Osteoblast (primary cell): ENCODE measurements at regions not wholly inside any gene's neighbourhood (a gene's known extent, or its start where the extent isn't known, plus 50 kb on each side); places are given as distances from the start of the nearest gene placed in this dataset.

ENCODE experiments used
- DNase-seq: peaks from one replicate; pipeline ENCODE4 v3.0.0; 2011; ENCODE audit warnings: low spot score, mixed read lengths; ENCODE audit not compliant: insufficient read length; ENCODE audit errors: missing footprints
- H2AFZ ChIP-seq: 2 replicates; pipeline ENCODE4 v1.6.0; 2011; ENCODE audit warnings: mild to moderate bottlenecking, low read length
- H3K27ac ChIP-seq: 2 replicates; pipeline ENCODE4 v1.5.1; 2011; ENCODE audit warnings: mild to moderate bottlenecking, low read depth, low read length, moderate library complexity
- H3K27me3 ChIP-seq: 2 replicates; pipeline ENCODE4 v1.6.0; 2012; ENCODE audit warnings: mild to moderate bottlenecking, control low read depth, inconsistent platforms, low read length, moderate library complexity; ENCODE audit not compliant: insufficient read depth
- H3K36me3 ChIP-seq: 2 replicates; pipeline ENCODE4 v1.5.1; 2011; ENCODE audit warnings: mild to moderate bottlenecking, low read length, control low read depth, moderate library complexity; ENCODE audit not compliant: insufficient read depth
- H3K4me1 ChIP-seq: 2 replicates; pipeline ENCODE4 v1.5.1; 2011; ENCODE audit warnings: mild to moderate bottlenecking, low read length, control low read depth, moderate library complexity; ENCODE audit not compliant: insufficient read depth
- H3K4me2 ChIP-seq: 2 replicates; pipeline ENCODE4 v1.6.0; 2011; ENCODE audit warnings: mild to moderate bottlenecking, low read length; ENCODE audit not compliant: insufficient read depth
- H3K4me3 ChIP-seq: fragments of 200-600 bp; sonication (generic); 3 replicates; pipeline ENCODE4 v1.5.1; 2012; ENCODE audit warnings: mild to moderate bottlenecking, low read length, inconsistent platforms; ENCODE audit not compliant: insufficient read depth
- H3K79me2 ChIP-seq: 2 replicates; pipeline ENCODE4 v1.6.0; 2012; ENCODE audit warnings: mild to moderate bottlenecking, low read length, control low read depth, inconsistent platforms; ENCODE audit not compliant: insufficient read depth
- H3K9me3 ChIP-seq: 2 replicates; pipeline ENCODE4 v1.5.1; 2011; ENCODE audit warnings: low read depth, low read length, control low read depth
- H4K20me1 ChIP-seq: 2 replicates; pipeline ENCODE4 v1.6.0; 2012; ENCODE audit warnings: mild to moderate bottlenecking, low read length, control low read depth; ENCODE audit not compliant: insufficient read depth
- CTCF ChIP-seq: IDR thresholded peaks from 2 replicates; pipeline ENCODE4 v1.5.1; 2011; ENCODE audit warnings: mild to moderate bottlenecking, low read depth, low read length, moderate library complexity; ENCODE audit errors: extremely low read depth

- Histone ChIP-seq H3K4me2 (no peak overlapping the region), H3K4me1 (no peaks in the 10 kb centered on the region), H3K36me3 (no peaks in the 10 kb centered on the region), H3K27me3 (no peaks in the 10 kb centered on the region), H3K4me3 (no peak overlapping the region), H4K20me1 (no peaks in the 10 kb centered on the region), H3K9me3 (no peaks in the 10 kb centered on the region), H3K79me2 (no peaks in the 10 kb centered on the region), H3K27ac (no peak overlapping the region), H2AFZ (no peak overlapping the region)
- TF ChIP-seq CTCF = no peak
- no peak for DNase-seq
These were observed 411.2 kb downstream of the SOX11 start for GRCh38 chr2:6103372-6103771.

- Histone ChIP-seq H3K36me3 (no peaks in the 10 kb centered on the region), H4K20me1 (no peaks in the 10 kb centered on the region), H3K4me1 (no peaks in the 10 kb centered on the region), H3K9me3 (no peaks in the 10 kb centered on the region), H3K27ac (no peak overlapping the region), H3K4me3 (no peak overlapping the region), H3K4me2 (no peak overlapping the region), H3K27me3 (no peaks in the 10 kb centered on the region), H3K79me2 (no peaks in the 10 kb centered on the region), H2AFZ (no peak overlapping the region)
- no peak for DNase-seq
- no peak for TF ChIP-seq CTCF
These were observed 411.8 kb downstream of the SOX11 start for GRCh38 chr2:6103949-6104348.

GRCh38 chr2:6107290-6107689 lies 415.1 kb downstream of the SOX11 start:
- TF ChIP-seq CTCF = no peak
- H3K27me3 ChIP-seq = no peaks in the 10 kb centered on the region
- H3K4me2 ChIP-seq = no peak overlapping the region
- no peaks in the 10 kb centered on the region for H3K79me2 ChIP-seq
- H4K20me1 ChIP-seq = no peaks in the 10 kb centered on the region
- H3K27ac ChIP-seq = no peak overlapping the region
- H3K36me3 ChIP-seq = no peaks in the 10 kb centered on the region
- H3K9me3 ChIP-seq = no peaks in the 10 kb centered on the region
- H3K4me1 ChIP-seq = no peaks in the 10 kb centered on the region
- H2AFZ ChIP-seq = no peak overlapping the region
- no peak overlapping the region for H3K4me3 ChIP-seq
- DNase-seq = no peak

- Histone ChIP-seq H3K27me3 (no peaks in the 10 kb centered on the region), H3K27ac (no peak overlapping the region), H4K20me1 (no peaks in the 10 kb centered on the region), H2AFZ (no peak overlapping the region), H3K4me2 (no peak overlapping the region), H3K4me3 (no peak overlapping the region), H3K9me3 (no peaks in the 10 kb centered on the region), H3K79me2 (no peaks in the 10 kb centered on the region), H3K4me1 (no peaks in the 10 kb centered on the region), H3K36me3 (no peaks in the 10 kb centered on the region)
- DNase-seq = no peak
- TF ChIP-seq CTCF = no peak
These were observed 417.6 kb downstream of the SOX11 start for GRCh38 chr2:6109831-6110230.
